Right lobe of liver (tissue), 6 donors: ENCODE measurements at regions not wholly inside any gene's neighbourhood (a gene's known extent, or its start where the extent isn't known, plus 50 kb on each side); places are given as distances from the start of the nearest gene placed in this dataset.

Source experiments
- ATAC-seq, 4 donors: fragments of 200-7000 bp; cut with Tn5 transposase; one replicate each; pipeline ENCODE4 v1.9.1; 2020; ENCODE audit warnings: mild to moderate bottlenecking in 4 of 4, moderate library complexity in 4 of 4
- DNase-seq, 3 donors: peaks; one replicate each; pipeline ENCODE4 v3.0.0-alpha.2; 2020
- H3K27ac ChIP-seq, 3 donors: fragments of 200-600 bp; one replicate each; pipeline ENCODE4 v1.8.0; 2022
- H3K27me3 ChIP-seq, 2 donors: fragments of 200-600 bp; one replicate each; pipeline ENCODE4 v1.8.0; 2022
- H3K36me3 ChIP-seq, 4 donors: fragments of 200-600 bp; sonication (generic) in 1 of 4; one replicate each; pipeline versions ENCODE4 v1.5.1 to v1.8.0; 2017 to 2022; ENCODE audit warnings: control low read depth in 1 of 4
- H3K4me1 ChIP-seq, 4 donors: fragments of 200-600 bp; sonication (generic) in 1 of 4; one replicate each; pipeline versions ENCODE4 v1.5.1 to v1.8.0; 2017 to 2022; ENCODE audit warnings: control low read depth in 1 of 4
- H3K4me3 ChIP-seq, 3 donors: fragments of 200-600 bp; one replicate each; pipeline ENCODE4 v1.8.0; 2022
- H3K9me3 ChIP-seq, 4 donors: fragments of 200-600 bp; sonication (generic) in 1 of 4; one replicate each; pipeline versions ENCODE4 v1.5.1 to v1.8.0; 2017 to 2022; ENCODE audit warnings: control low read depth in 1 of 4
- POLR2A ChIP-seq: fragments of 450-650 bp; IDR thresholded peaks from one replicate; pipeline ENCODE4 v1.6.1; 2017; ENCODE audit warnings: antibody characterized with exemption, mild to moderate bottlenecking
- WGBS: methylation state at CpG from one replicate; pipeline ENCODE4 v1.1.6; 2018; ENCODE audit warnings: low coverage, low lambda C conversion rate; ENCODE audit not compliant: insufficient coverage; ENCODE audit errors: missing lambda C conversion rate; 5-methylcytosine and 5-hydroxymethylcytosine counted together
- intact Hi-C, 2 donors: fragments of 100-400 bp; cut with DNase I; formaldehyde crosslinking; loops; one replicate each; pipeline versions ENCODE4 v1.11.2 to v1.14.1; 2022
- TF ChIP-seq, protein P1 (sequence below), 4 donors: fragments of 200-600 bp in 3 of 4; fragments of 450-650 bp in 1 of 4; IDR thresholded peaks; one replicate each; pipeline versions ENCODE4 v1.5.1 to v1.8.0; 2016 to 2022; ENCODE audit warnings: antibody characterized with exemption in 4 of 4, mild to moderate bottlenecking in 2 of 4
- donor health status: DM: no; HTN: yes; CAD: no.
- donor health status: DM: no; HTN: no; CAD: no.
- donor health status: DM: no; HTN: no; CAD: no.
- donor health status: DM: no; HTN: yes; CAD: no.
- donor health status: DM: no; HTN: yes; CAD: no.

DNA sequence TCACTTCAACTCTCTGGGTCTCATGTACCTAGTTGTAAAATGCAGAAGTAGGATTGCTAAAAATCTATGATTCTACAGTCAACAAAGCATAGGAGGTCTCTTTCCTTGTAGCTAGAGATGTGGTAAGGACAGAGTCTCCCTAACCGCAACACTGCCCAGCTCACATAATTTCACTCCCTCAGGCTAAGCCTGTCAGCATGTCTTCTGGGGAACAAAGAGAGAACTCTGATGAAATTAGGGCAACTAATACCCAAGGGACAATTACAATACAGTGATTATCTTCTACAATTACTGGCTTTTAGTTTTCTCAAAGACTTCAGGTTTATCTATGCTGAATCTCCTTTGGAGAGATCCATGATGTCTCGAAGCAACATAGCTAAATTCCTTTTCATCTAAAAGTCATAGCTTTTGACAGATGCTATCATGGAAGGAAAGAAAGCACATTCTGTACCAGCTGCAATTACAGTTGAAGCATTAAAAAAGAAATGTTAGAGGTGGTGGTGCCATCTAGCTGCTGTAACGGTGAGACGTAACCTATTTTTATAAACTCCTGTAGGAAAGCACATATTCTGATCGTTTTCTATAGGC lies 141.1 kb upstream of the TARS1 start:
- TF ChIP-seq, protein P1, sequence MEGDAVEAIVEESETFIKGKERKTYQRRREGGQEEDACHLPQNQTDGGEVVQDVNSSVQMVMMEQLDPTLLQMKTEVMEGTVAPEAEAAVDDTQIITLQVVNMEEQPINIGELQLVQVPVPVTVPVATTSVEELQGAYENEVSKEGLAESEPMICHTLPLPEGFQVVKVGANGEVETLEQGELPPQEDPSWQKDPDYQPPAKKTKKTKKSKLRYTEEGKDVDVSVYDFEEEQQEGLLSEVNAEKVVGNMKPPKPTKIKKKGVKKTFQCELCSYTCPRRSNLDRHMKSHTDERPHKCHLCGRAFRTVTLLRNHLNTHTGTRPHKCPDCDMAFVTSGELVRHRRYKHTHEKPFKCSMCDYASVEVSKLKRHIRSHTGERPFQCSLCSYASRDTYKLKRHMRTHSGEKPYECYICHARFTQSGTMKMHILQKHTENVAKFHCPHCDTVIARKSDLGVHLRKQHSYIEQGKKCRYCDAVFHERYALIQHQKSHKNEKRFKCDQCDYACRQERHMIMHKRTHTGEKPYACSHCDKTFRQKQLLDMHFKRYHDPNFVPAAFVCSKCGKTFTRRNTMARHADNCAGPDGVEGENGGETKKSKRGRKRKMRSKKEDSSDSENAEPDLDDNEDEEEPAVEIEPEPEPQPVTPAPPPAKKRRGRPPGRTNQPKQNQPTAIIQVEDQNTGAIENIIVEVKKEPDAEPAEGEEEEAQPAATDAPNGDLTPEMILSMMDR (IDR thresholded peaks at IDR 0.05) = peak; percentile 53 to 62 (median 58)
- TF ChIP-seq POLR2A = no peak
- ATAC-seq (peak; percentile 82 to 89 (median 86)), DNase-seq (no peak)
- intact Hi-C loops = no loop called here
- H3K36me3 ChIP-seq = no peaks in the 10 kb centered on the region
- 16% methylated on average over 5 of the region's 5 CpGs for WGBS
- peaks cover 0 to 6% (median 0%) of the 10 kb centered on the region in 4 donors for H3K4me1 ChIP-seq
- no peak overlapping the region for H3K27ac ChIP-seq
- no peaks in the 10 kb centered on the region for H3K27me3 ChIP-seq
- no peak overlapping the region for H3K4me3 ChIP-seq
- no peaks in the 10 kb centered on the region for H3K9me3 ChIP-seq

- Histone ChIP-seq H3K4me1 (peaks cover 0 to 6% (median 0%) of the 10 kb centered on the region in 4 donors), H3K4me3 (no peak overlapping the region), H3K27ac (no peak overlapping the region), H3K27me3 (no peaks in the 10 kb centered on the region), H3K36me3 (no peaks in the 10 kb centered on the region), H3K9me3 (no peaks in the 10 kb centered on the region)
- 2% methylated on average over 3 of the region's 3 CpGs for WGBS
- ATAC-seq (peak; percentile 44 to 73 (median 62)), DNase-seq (no peak)
- TF ChIP-seq, protein P1 (IDR thresholded peaks at IDR 0.05) = no peak
- TF ChIP-seq POLR2A = no peak
- intact Hi-C loops = no loop called here
Observed at GRCh38 chr5:33300209-33300742, 140.5 kb upstream of the TARS1 start.

GRCh38 chr5:33303579-33304095 lies 137.1 kb upstream of the TARS1 start:
- ATAC-seq = no peak
- DNase-seq = no peak

DNA sequence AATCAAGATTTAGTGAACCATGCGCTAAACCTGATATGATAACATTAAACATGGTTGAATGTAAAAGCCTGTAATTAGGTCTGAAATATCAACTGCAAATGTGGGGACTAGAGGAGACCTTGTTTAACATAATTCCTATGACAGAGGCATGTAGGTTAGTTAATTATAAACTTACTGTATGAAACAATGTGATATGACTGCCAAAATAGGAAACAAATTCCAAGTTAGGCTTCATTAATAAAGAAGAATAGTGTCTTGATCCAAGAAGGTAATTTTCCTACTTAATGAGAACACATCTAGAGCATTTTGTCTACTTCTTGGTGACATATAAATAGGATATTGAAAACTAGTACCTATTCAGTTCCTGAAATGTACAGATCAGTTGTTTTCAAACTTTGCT lies 136.2 kb upstream of the TARS1 start:
- intact Hi-C loops = no loop called here

More at GRCh38 chr5:33303579-33304095, 137.1 kb upstream of the TARS1 start:
- Histone ChIP-seq H3K4me1 (peaks cover 0 to 8% (median 0%) of the 10 kb centered on the region in 4 donors), H3K36me3 (no peaks in the 10 kb centered on the region), H3K27ac (no peak overlapping the region), H3K27me3 (no peaks in the 10 kb centered on the region), H3K4me3 (no peak overlapping the region), H3K9me3 (no peaks in the 10 kb centered on the region)
- no peak for TF ChIP-seq POLR2A
- TF ChIP-seq, protein P1 (IDR thresholded peaks at IDR 0.05) = no peak
- WGBS = 82% methylated on average over 1 of the region's 1 CpG
- intact Hi-C loops = no loop called here

More for the DNA sequence above, 136.2 kb upstream of the TARS1 start:
- no peaks in the 10 kb centered on the region for H3K36me3 ChIP-seq
- H3K4me1 ChIP-seq = peaks cover 0 to 18% (median 4%) of the 10 kb centered on the region in 4 donors
- DNase-seq (no peak), ATAC-seq (peak in 2 of 4 donors; percentile 19 to 43)
- H3K27ac ChIP-seq = no peak overlapping the region
- H3K9me3 ChIP-seq = no peaks in the 10 kb centered on the region
- no peak overlapping the region for H3K4me3 ChIP-seq
- WGBS = 93% methylated on average over 1 of the region's 1 CpG
- no peaks in the 10 kb centered on the region for H3K27me3 ChIP-seq
- TF ChIP-seq, protein P1 (IDR thresholded peaks at IDR 0.05) = no peak
- no peak for TF ChIP-seq POLR2A
